Spleen (tissue), 7 donors: ENCODE measurements at regions not wholly inside any gene's neighbourhood (a gene's known extent, or its start where the extent isn't known, plus 50 kb on each side); places are given as distances from the start of the nearest gene placed in this dataset.

Experiments used
- CTCF ChIP-seq, 11 experiments: fragments of 200-600 bp in 7 of 11; fragments of 450-650 bp in 4 of 11; sonication (generic) in 4 of 11; IDR thresholded peaks in 8 of 11; conservative IDR thresholded peaks in 3 of 11; 1 replicate in 7 of 11; 2 replicates in 4 of 11; pipeline versions ENCODE4 v1.4.0 to v1.8.0; 2016 to 2021; ENCODE audit warnings: antibody characterized with exemption in 11 of 11, inconsistent platforms in 4 of 11, mild to moderate bottlenecking in 1 of 11
- POLR2A ChIP-seq, 3 donors: fragments of 450-650 bp; IDR thresholded peaks; one replicate each; pipeline ENCODE4 v1.5.1; 2017; ENCODE audit warnings: antibody characterized with exemption in 3 of 3, mild to moderate bottlenecking in 1 of 3
- donor health status: DM: no; HTN: no; CAD: no; lungs with moderate emphysema.
- donor health status: DM: no; HTN: no; CAD: no.
- donor health status: DM: no; HTN: no; CAD: no.

GRCh38 chrX:69028761-69029120 is 136.5 kb downstream of the PJA1 start:
- TF ChIP-seq CTCF (IDR thresholded peaks at IDR 0.05 in 8 of 11, conservative IDR thresholded peaks at IDR 0.05 in 3 of 11) (no peak), POLR2A (IDR thresholded peaks at IDR 0.05) (no peak)
